NCI-H146 (cell line): ENCODE measurements at regions not wholly inside any gene's neighbourhood (a gene's known extent, or its start where the extent isn't known, plus 50 kb on each side); places are given as distances from the start of the nearest gene placed in this dataset.
"Not testable (repeated sequence)": the region's sequence is repeated elsewhere in the genome, so short reads cannot be mapped to it uniquely, and the experiment has no call there.

ENCODE experiments used
- DNase-seq: peaks from one replicate; lab custom pipeline; 2025; lab: John Stamatoyannopoulos, UW

DNA sequence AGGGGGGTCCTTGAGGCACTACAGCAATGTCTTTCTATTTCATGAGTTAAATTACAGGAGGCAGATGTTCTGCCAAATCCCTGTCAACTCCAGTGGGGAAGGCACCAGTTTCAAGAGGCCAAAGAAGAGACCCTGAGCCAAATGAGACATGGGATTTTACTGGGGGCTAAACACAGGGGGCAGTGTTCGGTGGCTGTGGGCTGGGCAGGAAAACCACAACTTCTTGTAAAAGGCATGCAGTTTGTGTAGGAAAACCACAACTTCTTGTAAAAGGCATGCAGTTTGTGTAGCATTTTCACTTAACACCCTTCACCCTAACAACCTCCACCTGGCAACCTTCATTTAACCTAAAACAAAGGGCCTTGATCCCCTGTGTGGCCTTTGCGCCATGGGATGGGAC is 61.0 kb downstream of the POLR2M start:
- no peak for DNase-seq

DNA sequence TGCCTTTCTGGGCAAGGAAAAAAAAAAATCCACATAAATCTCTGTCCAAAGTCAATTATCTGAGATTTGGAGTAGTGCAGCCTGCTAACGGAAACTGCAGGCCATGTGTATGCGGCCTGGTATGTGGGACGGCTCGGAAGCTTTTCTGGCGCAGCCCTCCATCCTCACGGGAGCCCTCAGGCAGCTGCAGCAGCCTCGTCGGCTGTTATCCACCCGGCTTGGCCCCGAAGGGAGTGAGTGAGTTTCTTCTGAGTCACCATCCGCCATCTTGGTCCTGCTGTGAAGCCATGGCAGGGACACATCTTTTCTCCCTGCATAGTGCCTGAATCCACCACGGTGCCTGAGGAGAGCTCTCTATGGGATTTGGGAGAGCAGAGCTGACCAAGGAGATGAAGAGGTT is 62.8 kb downstream of the POLR2M start:
- DNase-seq: no peak

GRCh38 chr15:57770495-57770894 is 64.0 kb downstream of the POLR2M start:
- DNase-seq: no peak

DNA sequence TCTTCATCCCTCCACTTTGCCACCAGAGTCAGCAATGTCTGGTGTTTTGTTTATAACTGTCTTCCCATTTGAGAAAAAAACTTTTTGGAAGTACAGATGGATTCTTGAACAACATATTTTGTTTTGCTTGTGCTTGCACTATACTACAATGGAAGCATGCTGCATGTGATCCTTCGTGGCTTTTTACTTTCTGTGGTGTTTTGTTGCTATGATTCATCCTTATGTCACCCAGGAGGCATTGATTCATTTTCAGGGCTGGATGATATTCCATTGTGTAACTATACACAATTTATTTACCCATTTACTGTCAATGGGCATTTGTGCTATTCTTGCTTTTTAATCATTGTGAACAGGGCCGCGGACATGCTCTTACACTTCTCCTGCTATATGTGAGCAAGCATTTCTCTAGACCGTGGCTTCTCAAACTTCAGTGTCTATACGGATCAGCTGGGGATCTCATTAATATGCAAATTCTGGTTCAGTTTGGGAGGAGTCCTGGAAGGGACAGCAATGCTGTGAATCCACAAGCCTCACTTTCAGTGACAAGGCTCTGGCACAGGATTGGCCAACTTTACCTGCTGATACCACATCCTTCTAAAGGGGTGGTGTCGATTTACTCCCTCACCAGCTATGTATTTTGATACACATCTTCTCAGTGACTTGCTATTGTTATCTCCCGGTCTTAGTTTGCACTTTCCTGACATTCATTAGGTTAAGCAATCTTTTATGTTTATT is 65.9 kb downstream of the POLR2M start:
- DNase-seq: no peak

- DNase-seq: no peak
Measured at GRCh38 chr15:57773051-57773450, 66.5 kb downstream of the POLR2M start.

- no peak for DNase-seq
Measured at GRCh38 chr15:57777003-57777402, 70.5 kb downstream of the POLR2M start.

DNA sequence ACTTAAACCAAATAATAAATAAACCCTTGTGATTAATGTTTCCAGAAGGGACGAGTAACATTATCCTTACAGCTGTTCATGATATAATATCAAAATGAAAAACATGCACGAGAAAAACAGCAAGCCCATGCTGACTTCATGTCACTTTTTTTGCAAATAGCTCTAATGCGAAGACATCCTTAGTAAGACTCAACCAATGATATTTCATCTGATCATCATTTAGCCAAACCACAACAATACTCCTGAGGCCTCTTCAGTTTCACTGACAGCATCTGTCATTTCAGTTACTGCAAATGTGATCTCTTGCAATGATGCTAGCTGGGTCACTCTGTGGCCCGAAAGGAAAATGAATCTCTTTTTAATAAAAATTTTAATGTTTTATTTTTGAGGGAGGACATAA is 74.0 kb downstream of the POLR2M start:
- no peak for DNase-seq

DNA sequence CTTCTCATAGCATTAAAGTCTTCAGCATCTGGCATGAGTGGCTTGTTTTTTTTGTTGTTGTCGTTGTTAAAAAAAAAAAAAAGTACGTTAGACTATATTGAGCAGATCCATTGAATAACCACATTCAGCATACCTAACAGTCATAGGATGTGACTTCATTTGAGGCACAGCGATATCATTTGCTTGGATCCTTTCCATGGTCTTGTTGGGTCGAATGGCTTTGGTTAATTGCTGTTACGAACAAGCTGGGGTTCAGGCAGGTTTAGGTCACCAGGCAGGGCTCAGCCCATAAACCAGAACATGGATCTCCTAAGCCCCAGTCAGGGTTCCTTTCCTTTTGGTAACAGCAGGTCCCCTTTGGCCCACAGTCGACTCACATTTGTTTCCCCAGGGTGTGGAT is 76.2 kb downstream of the POLR2M start:
- no peak for DNase-seq

DNA sequence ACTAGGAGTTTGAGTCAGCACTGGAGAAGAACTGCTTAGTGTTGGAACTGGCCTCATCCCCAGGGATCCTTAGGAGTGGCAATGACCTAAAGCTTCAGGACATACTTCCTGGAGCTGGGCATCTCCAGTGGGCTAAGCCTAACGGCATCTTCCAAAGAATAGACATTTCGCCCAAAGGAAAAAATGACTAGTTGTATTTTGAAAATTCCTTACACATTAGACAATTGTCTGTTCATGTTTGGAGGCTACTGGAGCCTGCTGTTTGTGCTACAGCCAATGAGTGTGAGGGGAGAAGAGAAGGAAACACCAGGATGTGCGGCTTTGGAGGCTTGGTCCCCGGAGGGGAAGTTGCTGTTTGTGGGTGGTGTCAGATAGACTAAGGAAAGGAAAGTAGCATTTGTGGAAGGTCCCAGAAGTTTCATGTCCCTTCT is 77.6 kb downstream of the POLR2M start:
- no peak for DNase-seq

DNA sequence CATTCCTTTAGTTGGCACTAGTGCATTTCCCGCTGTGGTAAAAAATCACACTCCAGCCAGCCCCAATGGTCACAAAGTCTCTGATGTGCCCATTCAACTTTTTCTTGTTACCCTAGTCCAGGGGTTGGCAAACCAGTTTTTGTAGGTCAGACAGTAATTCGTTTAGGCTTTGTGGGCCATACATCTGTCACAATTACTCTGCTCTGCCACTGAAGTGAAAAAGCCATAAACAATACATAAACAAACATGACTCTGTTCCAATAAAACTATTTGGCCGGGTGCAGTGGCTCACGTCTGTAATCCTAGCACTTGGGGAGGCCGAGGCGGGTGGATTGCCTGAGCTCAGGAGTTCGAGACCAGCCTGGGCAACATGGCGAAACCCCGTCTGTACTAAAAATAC is 78.5 kb downstream of the POLR2M start:
- DNase-seq: no peak

DNA sequence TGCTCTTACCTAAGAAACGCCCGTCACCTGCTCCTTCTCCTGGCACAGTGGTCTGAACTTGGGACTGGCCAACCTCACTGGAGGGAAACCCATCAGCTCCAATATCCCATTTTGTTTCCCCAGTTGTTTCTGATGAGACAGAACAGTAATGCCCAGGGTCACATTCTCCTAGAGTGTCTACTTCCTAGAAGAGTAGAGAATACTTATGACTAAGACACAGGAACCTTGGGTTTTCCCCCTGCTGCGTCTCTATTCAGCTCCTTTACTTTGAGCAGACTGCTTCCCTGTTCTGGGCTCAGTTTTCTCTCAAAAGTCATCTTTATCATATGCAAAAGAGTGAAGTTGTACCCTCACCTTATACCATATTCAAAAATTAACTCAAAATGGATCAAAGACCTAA is 79.4 kb downstream of the POLR2M start:
- DNase-seq: no peak

DNA sequence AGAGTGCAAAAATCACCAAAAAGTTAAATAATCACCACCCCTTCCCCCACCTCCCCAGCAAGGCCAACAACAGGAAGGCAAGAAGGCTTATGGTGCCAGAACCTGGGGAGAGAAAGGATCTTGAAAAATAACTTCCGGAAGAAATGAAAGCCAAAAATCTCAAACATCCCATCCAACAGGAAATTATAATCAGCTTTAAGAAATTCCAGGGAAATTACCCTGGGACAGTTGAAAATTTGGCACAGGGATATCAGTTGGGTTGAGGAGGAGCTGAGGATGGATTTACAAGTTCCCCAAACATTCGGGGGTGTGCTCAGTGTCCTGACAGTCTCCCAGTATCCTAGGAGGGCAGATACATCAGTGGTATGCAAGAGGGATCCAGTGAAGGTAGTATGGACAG is 82.7 kb downstream of the POLR2M start:
- no peak for DNase-seq

DNA sequence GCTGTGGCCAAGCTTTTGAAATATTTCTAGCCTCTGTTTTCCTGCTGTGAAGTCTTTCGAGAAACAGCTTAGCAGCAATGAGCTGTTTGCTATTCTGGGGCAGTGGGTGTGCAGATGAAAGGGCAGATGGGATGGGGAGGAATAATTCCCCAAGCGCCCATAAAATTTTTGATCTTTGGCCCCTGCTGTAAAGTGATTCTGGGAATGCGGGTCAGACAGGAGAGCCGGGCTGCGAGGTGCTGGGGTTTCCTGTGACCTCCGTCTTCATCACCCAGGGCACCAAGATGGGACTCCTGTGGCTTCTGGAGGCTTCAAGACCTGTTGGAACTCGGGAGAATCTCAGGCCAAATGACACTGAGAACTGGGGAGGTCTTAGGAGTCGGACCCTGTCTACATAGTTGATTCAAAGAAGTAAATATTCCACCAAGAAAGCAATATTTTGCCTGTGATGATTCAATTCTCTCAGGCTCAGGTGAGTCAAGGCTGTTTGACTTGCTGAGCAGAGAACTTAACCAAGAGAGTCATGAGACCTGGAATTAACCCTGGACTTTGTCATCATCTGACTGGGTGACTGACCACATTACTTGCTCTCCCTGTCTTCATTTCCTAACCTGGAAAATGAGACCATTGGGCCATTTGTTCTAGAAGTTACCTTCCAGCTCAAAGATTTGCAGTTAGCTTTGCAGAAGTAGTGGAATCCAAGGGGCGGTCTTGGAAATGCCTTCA is 86.4 kb downstream of the POLR2M start:
- DNase-seq: no peak

DNA sequence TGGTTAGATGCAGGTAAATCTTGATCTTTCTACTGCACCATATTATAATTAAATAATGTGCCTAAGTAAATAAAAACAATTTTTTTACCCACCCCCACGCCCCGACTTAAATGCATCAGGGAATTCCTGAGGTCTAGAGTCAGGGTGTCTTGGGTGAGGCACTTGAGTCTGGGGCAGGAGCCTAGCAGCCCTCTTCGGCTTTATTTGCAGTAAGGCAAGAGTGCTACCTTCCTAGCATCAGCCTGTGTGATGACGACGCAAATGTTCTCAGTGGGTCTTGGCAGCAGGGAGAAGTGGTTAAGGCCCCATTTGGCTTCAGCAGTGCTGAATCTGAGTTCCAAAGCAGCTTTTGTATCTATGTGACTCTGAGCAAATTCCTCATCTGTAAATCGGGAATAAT is 88.7 kb downstream of the POLR2M start:
- no peak for DNase-seq

- DNase-seq: no peak
Measured at GRCh38 chr15:57796146-57796545, 89.6 kb downstream of the POLR2M start.

- DNase-seq: no peak
Measured at GRCh38 chr15:57797110-57797509, 90.6 kb downstream of the POLR2M start.

GRCh38 chr15:57797568-57798267 is 91.2 kb downstream of the POLR2M start:
- DNase-seq: no peak

DNA sequence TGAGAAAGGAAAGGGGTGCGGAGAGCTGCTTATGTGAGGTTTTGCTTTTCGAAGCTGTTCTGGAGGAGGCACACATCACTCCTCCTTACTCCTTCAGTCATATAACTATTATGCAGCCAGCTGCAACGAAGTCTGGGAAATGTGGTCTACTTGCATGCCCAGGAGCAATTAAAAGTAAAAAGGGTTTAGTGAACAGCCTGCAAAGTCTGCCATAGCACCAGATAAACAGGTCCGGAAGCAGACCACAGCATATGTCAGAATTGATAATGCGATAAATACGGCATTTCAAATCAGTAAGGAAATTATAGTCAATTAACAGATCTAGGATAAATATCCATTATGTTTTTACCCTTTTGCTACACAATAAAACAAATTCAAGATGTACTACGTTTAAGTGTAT is 99.5 kb downstream of the POLR2M start:
- DNase-seq: no peak

- DNase-seq: not testable (repeated sequence)
Measured at GRCh38 chr15:57809285-57809684, 102.8 kb downstream of the POLR2M start.

DNA sequence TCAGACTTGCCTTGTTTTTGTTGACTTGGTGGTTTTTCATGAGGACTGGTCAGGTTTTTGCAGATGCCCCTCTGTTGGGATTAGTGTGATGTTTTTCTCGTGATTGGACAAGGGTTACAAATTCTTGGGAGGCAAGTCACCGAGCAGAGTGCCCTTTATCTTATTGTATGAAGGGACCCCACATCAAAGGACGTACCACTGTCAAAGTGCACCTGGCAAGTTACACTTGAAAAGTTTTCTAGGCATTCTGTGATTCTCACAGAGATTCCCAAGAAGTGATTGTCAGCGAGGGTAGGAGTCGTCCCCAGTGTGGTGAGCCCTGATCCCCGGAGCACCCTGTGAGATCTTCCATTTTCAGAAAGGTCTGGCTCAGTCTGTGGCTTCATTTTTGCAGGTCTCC is 110.1 kb downstream of the POLR2M start:
- no peak for DNase-seq

DNA sequence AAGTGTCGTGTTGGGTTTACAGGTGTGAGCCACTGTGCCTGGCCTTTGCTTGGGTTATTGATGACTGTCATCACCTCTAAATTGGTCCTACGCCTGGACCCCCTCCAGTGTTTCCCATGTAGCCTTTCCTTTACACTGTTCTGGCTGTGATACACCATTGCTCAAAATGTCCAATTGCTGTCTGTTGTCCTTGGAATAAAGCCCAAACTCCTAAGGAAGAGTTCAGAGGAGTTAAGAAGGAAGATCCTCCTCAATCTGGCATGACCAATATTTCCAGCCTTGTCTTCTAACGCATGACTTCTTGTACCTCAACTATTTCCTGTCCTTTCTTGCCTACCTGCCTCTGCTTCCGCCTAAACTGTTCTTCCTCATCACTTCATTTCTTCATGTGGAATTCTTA is 113.1 kb downstream of the POLR2M start:
- DNase-seq: no peak

DNA sequence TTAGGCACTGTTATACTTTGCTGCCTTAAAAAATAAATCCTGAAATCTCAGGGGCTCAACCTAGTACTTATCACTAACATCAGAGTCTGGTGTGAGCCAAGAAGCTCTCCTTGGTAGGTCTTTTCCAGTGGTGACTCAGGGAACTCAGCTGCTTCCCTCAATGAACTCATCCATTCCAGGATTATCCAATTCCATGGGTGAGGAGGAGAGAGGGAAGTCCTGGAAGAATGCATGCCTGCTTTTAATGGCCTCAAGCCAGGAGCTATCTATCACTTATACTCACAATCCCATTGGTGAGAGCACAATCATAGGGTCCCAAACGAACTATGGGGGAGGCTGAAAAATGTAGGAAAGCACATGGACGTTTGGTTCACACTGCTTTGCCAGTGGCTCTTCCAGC is 113.6 kb downstream of the POLR2M start:
- no peak for DNase-seq

DNA sequence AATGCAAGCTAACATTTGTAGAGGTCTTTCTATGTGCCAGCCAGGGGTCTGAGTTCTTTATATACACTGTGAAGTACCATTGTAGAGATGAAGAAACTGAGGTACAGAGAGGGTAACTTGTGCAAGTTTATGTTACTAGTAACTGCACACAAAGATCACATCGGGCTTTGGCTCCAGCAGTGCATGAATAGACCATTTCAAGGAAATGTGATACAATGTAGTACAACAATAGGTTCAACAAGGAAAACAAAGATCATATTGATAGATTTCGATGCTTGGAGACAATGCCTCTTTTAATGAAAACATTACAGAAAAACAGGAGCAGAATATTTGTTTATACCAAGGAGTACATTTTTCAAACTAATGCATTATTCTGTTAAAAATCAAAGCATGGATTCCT is 115.3 kb downstream of the POLR2M start:
- DNase-seq: no peak
